ENCODE measurements at regions not wholly inside any gene's neighbourhood (a gene's known extent, or its start where the extent isn't known, plus 50 kb on each side); places are given as distances from the start of the nearest gene placed in this dataset.
"Not testable (repeated sequence)": the region's sequence is repeated elsewhere in the genome, so short reads cannot be mapped to it uniquely, and the experiment has no call there.

GRCh38 chr17:71104225-71104624 lies 934.9 kb downstream of the KCNJ2 start (continued):
- TF ChIP-seq ZNF462 (CRISPR knock-in tag; IDR thresholded peaks at IDR 0.05): no peak
- no peak for TF ChIP-seq JUNB (IDR thresholded peaks at IDR 0.05; ENCODE audit: unreplicated experiment)
- no peak for TF ChIP-seq EZH2phosphoT487 (IDR thresholded peaks at IDR 0.05; ENCODE audit: unreplicated experiment)
- TF ChIP-seq ZNF331 (CRISPR knock-in tag; IDR thresholded peaks at IDR 0.05; ENCODE audit: low read depth): no peak
- TF ChIP-seq CTCF (conservative IDR thresholded peaks at IDR 0.05; ENCODE audit: low read depth in 2 of 2): no peak
- TF ChIP-seq ZNF114 (CRISPR knock-in tag; IDR thresholded peaks at IDR 0.05): no peak
- no peak for TF ChIP-seq NANOG (IDR thresholded peaks at IDR 0.05; ENCODE audit: borderline replicate concordance)

- H3K4me2 ChIP-seq; H3F3A ChIP-seq (replicated peaks; ENCODE audit: low read depth); H3K36me3 ChIP-seq (ENCODE audit: insufficient read depth); H3K4me1 ChIP-seq (ENCODE audit: insufficient read depth); H3K79me2 ChIP-seq (replicated peaks; ENCODE audit: insufficient read depth); ATAC-seq; H3K4me1 Mint-ChIP-seq; H3K36me3 Mint-ChIP-seq (ENCODE audit: low read depth); H4K20me1 ChIP-seq (replicated peaks; ENCODE audit: insufficient read depth); H3K27me3 Mint-ChIP-seq (ENCODE audit: insufficient read depth, low read depth, poor library complexity); H3K9me3 Mint-ChIP-seq; H3K27ac Mint-ChIP-seq; H2AFZ ChIP-seq; DNase-seq (ENCODE audit: low spot score); H3K4me3 ChIP-seq; H3K27ac ChIP-seq (ENCODE audit: low read depth); H3K4me3 Mint-ChIP-seq; H3K27me3 ChIP-seq (ENCODE audit: insufficient read depth); H3K9me2 ChIP-seq (ENCODE audit: insufficient read depth): not testable (repeated sequence)
These were observed 936.7 kb downstream of the KCNJ2 start for GRCh38 chr17:71106056-71106455.

Data from GM23338 (cell line).